Gastroesophageal sphincter (tissue), 3 donors: ENCODE measurements at regions not wholly inside any gene's neighbourhood (a gene's known extent, or its start where the extent isn't known, plus 50 kb on each side); places are given as distances from the start of the nearest gene placed in this dataset.
"Not testable (repeated sequence)": the region's sequence is repeated elsewhere in the genome, so short reads cannot be mapped to it uniquely, and the experiment has no call there.

Source experiments
- POLR2A ChIP-seq, 2 donors: fragments of 450-650 bp; IDR thresholded peaks; one replicate each; pipeline ENCODE4 v1.6.1; 2017; ENCODE audit warnings: antibody characterized with exemption in 2 of 2, mild to moderate bottlenecking in 2 of 2, moderate library complexity in 1 of 2
- TF ChIP-seq, protein P1 (sequence below), 4 experiments: fragments of 200-600 bp in 2 of 4; fragments of 450-650 bp in 2 of 4; sonication (generic) in 1 of 4; IDR thresholded peaks; one replicate each; pipeline ENCODE4 v1.5.1; 2017 to 2019; ENCODE audit warnings: antibody characterized with exemption in 4 of 4, mild to moderate bottlenecking in 2 of 4, moderate library complexity in 2 of 4

- TF ChIP-seq, protein P1, sequence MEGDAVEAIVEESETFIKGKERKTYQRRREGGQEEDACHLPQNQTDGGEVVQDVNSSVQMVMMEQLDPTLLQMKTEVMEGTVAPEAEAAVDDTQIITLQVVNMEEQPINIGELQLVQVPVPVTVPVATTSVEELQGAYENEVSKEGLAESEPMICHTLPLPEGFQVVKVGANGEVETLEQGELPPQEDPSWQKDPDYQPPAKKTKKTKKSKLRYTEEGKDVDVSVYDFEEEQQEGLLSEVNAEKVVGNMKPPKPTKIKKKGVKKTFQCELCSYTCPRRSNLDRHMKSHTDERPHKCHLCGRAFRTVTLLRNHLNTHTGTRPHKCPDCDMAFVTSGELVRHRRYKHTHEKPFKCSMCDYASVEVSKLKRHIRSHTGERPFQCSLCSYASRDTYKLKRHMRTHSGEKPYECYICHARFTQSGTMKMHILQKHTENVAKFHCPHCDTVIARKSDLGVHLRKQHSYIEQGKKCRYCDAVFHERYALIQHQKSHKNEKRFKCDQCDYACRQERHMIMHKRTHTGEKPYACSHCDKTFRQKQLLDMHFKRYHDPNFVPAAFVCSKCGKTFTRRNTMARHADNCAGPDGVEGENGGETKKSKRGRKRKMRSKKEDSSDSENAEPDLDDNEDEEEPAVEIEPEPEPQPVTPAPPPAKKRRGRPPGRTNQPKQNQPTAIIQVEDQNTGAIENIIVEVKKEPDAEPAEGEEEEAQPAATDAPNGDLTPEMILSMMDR (IDR thresholded peaks at IDR 0.05), result not testable (repeated sequence)
- TF ChIP-seq POLR2A (IDR thresholded peaks at IDR 0.05), result not testable (repeated sequence)
Observed at GRCh38 chr12:74016324-74016723, 521.3 kb upstream of the ATXN7L3B start.
